Endothelial cell of umbilical vein (primary cell): ENCODE measurements at regions not wholly inside any gene's neighbourhood (a gene's known extent, or its start where the extent isn't known, plus 50 kb on each side); places are given as distances from the start of the nearest gene placed in this dataset.

ENCODE experiments used
- BruUV-seq: library from RNA; stranded (reverse); fragments of 400-500 nt; replicated peaks from 2 replicates; lab custom pipeline; 2021; lab: Mats Ljungman, UMichigan
- CTCF ChIA-PET: fragments of 300-600, 350-600 bp; sonication (Branson Sonifier 250); formaldehyde crosslinking; loops from one replicate; lab custom pipeline; 2021; ENCODE audit warnings: antibody characterized with exemption, inconsistent platforms; lab: Charles Lee
- POLR2A ChIA-PET: fragments of 300-600, 350-600 bp; sonication (Branson Sonifier 250); formaldehyde crosslinking; loops from one replicate; lab custom pipeline; 2021; ENCODE audit warnings: antibody characterized with exemption, inconsistent platforms; lab: Charles Lee
- DNase-seq: peaks from one replicate; pipeline ENCODE4 v3.0.0-alpha.2; 2011; ENCODE audit warnings: low read depth, low spot score
- FAIRE-seq: peaks from 2 replicates; lab custom pipeline; 2011; peaks lifted over from hg19 to GRCh38; lab: Jason Lieb, UNC
- H2AFZ ChIP-seq: 2 replicates; pipeline ENCODE4 v1.6.0; 2012; ENCODE audit warnings: low read depth, low read length, control low read depth, inconsistent platforms
- H3K27ac ChIP-seq: 2 replicates; pipeline ENCODE4 v1.5.1; 2011; ENCODE audit warnings: low read depth, mild to moderate bottlenecking, control low read depth, low read length, moderate library complexity; ENCODE audit not compliant: insufficient read depth
- H3K27me3 ChIP-seq, 2 experiments: 2 replicates each; pipeline versions ENCODE4 v1.6.0 to v1.6.1; 2011; ENCODE audit warnings: low read length in 2 of 2, mixed read lengths in 1 of 2; ENCODE audit not compliant: control insufficient read depth in 2 of 2, insufficient read depth in 2 of 2
- H3K36me3 ChIP-seq, 2 experiments: 2 replicates in 1 of 2; 3 replicates in 1 of 2; pipeline ENCODE4 v1.5.1; 2011; ENCODE audit warnings: low read length in 2 of 2, mild to moderate bottlenecking in 1 of 2, moderate library complexity in 1 of 2; ENCODE audit not compliant: control insufficient read depth in 2 of 2, insufficient read depth in 2 of 2; ENCODE audit errors: extremely low read depth in 1 of 2
- H3K4me1 ChIP-seq: 3 replicates; pipeline ENCODE4 v1.5.1; 2011; ENCODE audit warnings: mild to moderate bottlenecking, low read length; ENCODE audit not compliant: control insufficient read depth, insufficient read depth; ENCODE audit errors: extremely low read depth
- H3K4me2 ChIP-seq: 2 replicates; pipeline ENCODE4 v1.6.1; 2011; ENCODE audit warnings: low read length, control low read depth, mixed read lengths; ENCODE audit not compliant: insufficient read depth
- H3K4me3 ChIP-seq, 3 experiments: fragments of 200-600 bp in 1 of 3; sonication (generic), shearing (Covaris generic) in 1 of 3; replicated peaks in 1 of 3; 2 replicates each; pipeline ENCODE4 v1.5.1; 2011 to 2016; ENCODE audit warnings: control low read depth in 3 of 3, low read length in 3 of 3, mild to moderate bottlenecking in 2 of 3, inconsistent platforms in 1 of 3, low read depth in 1 of 3, moderate library complexity in 1 of 3; ENCODE audit not compliant: insufficient read depth in 1 of 3
- H3K79me2 ChIP-seq: 2 replicates; pipeline ENCODE4 v1.6.0; 2012; ENCODE audit warnings: low read length, inconsistent platforms; ENCODE audit not compliant: control insufficient read depth, insufficient read depth
- H3K9ac ChIP-seq: replicated peaks from 2 replicates; pipeline ENCODE3; 2011; ENCODE audit warnings: low read length, control low read depth; ENCODE audit not compliant: insufficient read depth; ENCODE audit errors: extremely low read depth
- H3K9me1 ChIP-seq: replicated peaks from 3 replicates; pipeline ENCODE4 v1.6.0; 2011; ENCODE audit warnings: mild to moderate bottlenecking, low read length; ENCODE audit not compliant: control insufficient read depth, insufficient read depth; ENCODE audit errors: extremely low read depth
- H3K9me3 ChIP-seq: replicated peaks from 2 replicates; pipeline ENCODE4 v1.5.1; 2012; ENCODE audit warnings: low read length, inconsistent platforms; ENCODE audit not compliant: control insufficient read depth, insufficient read depth
- H4K20me1 ChIP-seq: replicated peaks from 2 replicates; pipeline ENCODE3; 2011; ENCODE audit warnings: mild to moderate bottlenecking, low read length; ENCODE audit not compliant: control insufficient read depth, insufficient read depth; ENCODE audit errors: extremely low read depth
- EZH2 ChIP-seq: IDR thresholded peaks from 2 replicates; pipeline ENCODE4 v1.6.1; 2012; ENCODE audit warnings: borderline replicate concordance, low read depth, mild to moderate bottlenecking, moderate library complexity, low read length, inconsistent platforms; ENCODE audit not compliant: severe bottlenecking
- FOS ChIP-seq: IDR thresholded peaks from 2 replicates; pipeline ENCODE4 v1.6.1; 2011; ENCODE audit warnings: mild to moderate bottlenecking, low read length, moderate library complexity, borderline replicate concordance; ENCODE audit not compliant: insufficient read depth
- GATA2 ChIP-seq: IDR thresholded peaks from 2 replicates; pipeline ENCODE4 v1.7.0; 2011; ENCODE audit warnings: low read depth, mild to moderate bottlenecking, moderate library complexity, mixed read lengths, low read length; ENCODE audit not compliant: insufficient read length, insufficient read depth
- JUN ChIP-seq: IDR thresholded peaks from 2 replicates; pipeline ENCODE4 v1.6.1; 2011; ENCODE audit warnings: borderline replicate concordance, low read depth; ENCODE audit not compliant: insufficient read length, insufficient read depth
- MYC ChIP-seq: IDR thresholded peaks from one replicate; pipeline ENCODE4 v1.6.1; 2011; ENCODE audit warnings: mild to moderate bottlenecking, low read depth, low read length
- POLR2A ChIP-seq: IDR thresholded peaks from 2 replicates; pipeline ENCODE4 v1.6.1; 2012; ENCODE audit warnings: low read depth, mild to moderate bottlenecking, control low read depth, low read length
- POLR2AphosphoS5 ChIP-seq: IDR thresholded peaks from 2 replicates; pipeline ENCODE4 v1.6.1; 2012; ENCODE audit warnings: low read depth, mild to moderate bottlenecking, control low read depth, low read length, moderate library complexity; ENCODE audit not compliant: insufficient read depth
- dilution Hi-C: fragments of 300-500 bp; cut with MboI; formaldehyde crosslinking; loops from one replicate; pipeline ENCODE4 v1.15.0; 2019; ENCODE audit warnings: low sequenced_read_pairs; ENCODE audit not compliant: extremely low pct_ligation_motif_present
- intact Hi-C: fragments of 100-400 bp; cut with micrococcal nuclease; formaldehyde crosslinking; loops from one replicate; pipeline ENCODE4 v1.10.0; 2022
- TF ChIP-seq, protein P1 (sequence below): IDR thresholded peaks from 2 replicates; pipeline ENCODE4 v1.6.1; 2011; ENCODE audit not compliant: insufficient read depth, insufficient read length
- TF ChIP-seq, protein P2 (sequence below), 2 donors: IDR thresholded peaks; 1 replicate in 1 of 2; 2 replicates in 1 of 2; pipeline ENCODE4 v1.5.1; 2011; ENCODE audit warnings: low read length in 2 of 2, mild to moderate bottlenecking in 2 of 2, moderate library complexity in 2 of 2, control low read depth in 1 of 2, inconsistent platforms in 1 of 2, low read depth in 1 of 2; ENCODE audit not compliant: insufficient read depth in 1 of 2; ENCODE audit errors: extremely low read depth in 1 of 2

DNA sequence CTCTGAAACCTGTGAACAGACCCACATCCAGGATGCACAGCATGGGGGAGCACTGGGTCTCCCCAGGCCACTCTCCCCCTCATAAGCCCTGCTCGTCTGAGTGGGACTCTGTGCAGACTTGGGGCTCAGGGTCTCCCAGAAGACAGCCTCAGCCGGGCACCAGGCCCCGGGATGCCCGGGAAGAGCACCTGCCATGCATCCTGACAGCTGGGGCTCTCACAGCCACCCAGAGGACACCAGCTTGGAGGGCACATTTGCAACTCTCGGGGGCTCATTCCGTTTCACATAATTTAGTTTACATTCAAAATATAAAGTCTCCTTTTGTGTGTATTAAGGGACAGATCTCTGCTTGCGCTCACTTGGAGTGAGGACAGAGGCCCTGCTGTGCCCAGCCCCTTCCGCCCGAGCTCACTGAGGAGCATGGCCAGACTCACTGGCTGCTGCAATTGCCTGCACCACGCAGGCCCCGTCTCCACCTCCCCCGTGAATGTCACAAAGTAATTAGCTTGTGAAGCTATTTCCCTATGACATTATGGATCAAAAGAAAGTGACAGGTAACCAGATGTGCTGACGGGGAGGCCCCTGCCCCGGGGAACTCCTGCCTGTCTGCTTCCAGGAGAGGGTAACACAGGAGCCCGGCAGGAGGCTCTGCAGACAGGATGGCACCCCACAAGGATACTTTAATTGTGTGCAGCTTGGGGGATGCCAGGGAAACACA, 275.6 kb downstream of the BRD1 start:
- Histone ChIP-seq H3K4me1 (no peaks in the 10 kb centered on the region), H2AFZ (no peak overlapping the region), H3K9me3 (peaks cover 5% of the 10 kb centered on the region), H3K4me2 (no peak overlapping the region), H4K20me1 (no peaks in the 10 kb centered on the region), H3K36me3 (no peaks in the 10 kb centered on the region), H3K27me3 (no peaks in the 10 kb centered on the region), H3K79me2 (no peaks in the 10 kb centered on the region), H3K4me3 (no peak overlapping the region), H3K9ac (no peak overlapping the region), H3K27ac (no peak overlapping the region), H3K9me1 (no peaks in the 10 kb centered on the region)
- intact Hi-C loops (no loop called here), dilution Hi-C loops (no loop called here)
- no peak for TF ChIP-seq FOS
- no peak for TF ChIP-seq JUN
- TF ChIP-seq POLR2AphosphoS5: no peak
- no peak for TF ChIP-seq GATA2
- TF ChIP-seq, protein P1, sequence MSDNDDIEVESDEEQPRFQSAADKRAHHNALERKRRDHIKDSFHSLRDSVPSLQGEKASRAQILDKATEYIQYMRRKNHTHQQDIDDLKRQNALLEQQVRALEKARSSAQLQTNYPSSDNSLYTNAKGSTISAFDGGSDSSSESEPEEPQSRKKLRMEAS: no peak
- TF ChIP-seq EZH2: no peak
- no peak for TF ChIP-seq POLR2A
- TF ChIP-seq MYC: no peak
- TF ChIP-seq, protein P2, sequence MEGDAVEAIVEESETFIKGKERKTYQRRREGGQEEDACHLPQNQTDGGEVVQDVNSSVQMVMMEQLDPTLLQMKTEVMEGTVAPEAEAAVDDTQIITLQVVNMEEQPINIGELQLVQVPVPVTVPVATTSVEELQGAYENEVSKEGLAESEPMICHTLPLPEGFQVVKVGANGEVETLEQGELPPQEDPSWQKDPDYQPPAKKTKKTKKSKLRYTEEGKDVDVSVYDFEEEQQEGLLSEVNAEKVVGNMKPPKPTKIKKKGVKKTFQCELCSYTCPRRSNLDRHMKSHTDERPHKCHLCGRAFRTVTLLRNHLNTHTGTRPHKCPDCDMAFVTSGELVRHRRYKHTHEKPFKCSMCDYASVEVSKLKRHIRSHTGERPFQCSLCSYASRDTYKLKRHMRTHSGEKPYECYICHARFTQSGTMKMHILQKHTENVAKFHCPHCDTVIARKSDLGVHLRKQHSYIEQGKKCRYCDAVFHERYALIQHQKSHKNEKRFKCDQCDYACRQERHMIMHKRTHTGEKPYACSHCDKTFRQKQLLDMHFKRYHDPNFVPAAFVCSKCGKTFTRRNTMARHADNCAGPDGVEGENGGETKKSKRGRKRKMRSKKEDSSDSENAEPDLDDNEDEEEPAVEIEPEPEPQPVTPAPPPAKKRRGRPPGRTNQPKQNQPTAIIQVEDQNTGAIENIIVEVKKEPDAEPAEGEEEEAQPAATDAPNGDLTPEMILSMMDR (IDR thresholded peaks at IDR 0.05; ENCODE audit: extremely low read depth in 1 of 2, insufficient read depth in 1 of 2, low read depth in 1 of 2, low read length in 2 of 2): no peak
- no peak for DNase-seq
- POLR2A ChIA-PET: no interaction called here
- FAIRE-seq: no peak
- CTCF ChIA-PET: no interaction called here
- BruUV-seq: no TSS peak
